B cell (primary cell): ENCODE measurements at regions not wholly inside any gene's neighbourhood (a gene's known extent, or its start where the extent isn't known, plus 50 kb on each side); places are given as distances from the start of the nearest gene placed in this dataset.

Source experiments
- CTCF ChIP-seq: fragments of 200-600 bp; IDR thresholded peaks from one replicate; pipeline ENCODE4 v1.8.0; 2022; ENCODE audit warnings: antibody characterized with exemption, mild to moderate bottlenecking
- EZH2 ChIP-seq: IDR thresholded peaks from 2 replicates; pipeline ENCODE4 v1.6.1; 2012; ENCODE audit warnings: borderline replicate concordance, low read depth, mild to moderate bottlenecking, moderate library complexity, low read length; ENCODE audit not compliant: insufficient read depth, poor library complexity, severe bottlenecking

GRCh38 chr9:87816036-87816435 lies 66.6 kb upstream of the SPATA31E1 start:
- TF ChIP-seq CTCF (no peak), EZH2 (no peak)
